Spleen (tissue), 7 donors: ENCODE measurements at regions not wholly inside any gene's neighbourhood (a gene's known extent, or its start where the extent isn't known, plus 50 kb on each side); places are given as distances from the start of the nearest gene placed in this dataset.

Experiments
- CTCF ChIP-seq, 11 experiments: fragments of 200-600 bp in 7 of 11; fragments of 450-650 bp in 4 of 11; sonication (generic) in 4 of 11; IDR thresholded peaks in 8 of 11; conservative IDR thresholded peaks in 3 of 11; 1 replicate in 7 of 11; 2 replicates in 4 of 11; pipeline versions ENCODE4 v1.4.0 to v1.8.0; 2016 to 2021; ENCODE audit warnings: antibody characterized with exemption in 11 of 11, inconsistent platforms in 4 of 11, mild to moderate bottlenecking in 1 of 11
- POLR2A ChIP-seq, 3 donors: fragments of 450-650 bp; IDR thresholded peaks; one replicate each; pipeline ENCODE4 v1.5.1; 2017; ENCODE audit warnings: antibody characterized with exemption in 3 of 3, mild to moderate bottlenecking in 1 of 3
- POLR2AphosphoS5 ChIP-seq, 3 donors: sonication (generic); formaldehyde crosslinking; IDR thresholded peaks; one replicate each; pipeline ENCODE4 v1.5.1; 2017; ENCODE audit warnings: antibody characterized with exemption in 3 of 3
- donor health status: DM: no; HTN: no; CAD: no; lungs with moderate emphysema.
- donor health status: DM: no; HTN: no; CAD: no.
- donor health status: DM: no; HTN: no; CAD: no.

GRCh38 chr3:480070-480469 is 283.5 kb downstream of the CHL1 start:
- TF ChIP-seq CTCF (IDR thresholded peaks at IDR 0.05 in 8 of 11, conservative IDR thresholded peaks at IDR 0.05 in 3 of 11): no peak
- no peak for TF ChIP-seq POLR2AphosphoS5 (IDR thresholded peaks at IDR 0.05)
- TF ChIP-seq POLR2A (IDR thresholded peaks at IDR 0.05): no peak
